ENCODE measurements at regions not wholly inside any gene's neighbourhood (a gene's known extent, or its start where the extent isn't known, plus 50 kb on each side); places are given as distances from the start of the nearest gene placed in this dataset.

DNA sequence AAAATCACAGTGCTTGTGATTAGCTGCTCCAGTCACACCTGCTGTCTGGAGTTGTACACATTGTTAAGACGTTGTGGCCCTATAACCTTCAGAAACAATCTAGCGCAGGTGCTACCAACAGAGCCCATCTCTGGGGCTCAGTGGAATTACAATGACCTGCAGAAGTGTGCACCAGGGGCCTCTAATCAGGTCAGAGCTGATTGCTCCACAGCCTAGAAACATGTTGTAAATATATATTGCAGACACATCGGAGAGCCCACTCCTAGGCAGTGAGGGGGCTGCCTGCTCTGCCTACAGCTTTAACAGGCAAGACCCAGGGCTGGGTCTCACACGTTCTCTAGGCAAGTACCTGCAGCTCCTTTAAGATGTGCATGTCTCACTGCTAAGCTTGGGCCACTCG, 302.0 kb downstream of the SIPA1L2 start:
- Histone ChIP-seq H3K4me2 (ENCODE audit: low read length) (no peak overlapping the region), H3K9ac (ENCODE audit: low read length) (no peak overlapping the region), H3K79me2 (replicated peaks; ENCODE audit: insufficient read depth, low read length) (no peaks in the 10 kb centered on the region), H2AFZ (ENCODE audit: low read depth, low read length) (no peak overlapping the region), H3K9me2 (ENCODE audit: insufficient read depth, low read length) (no peaks in the 10 kb centered on the region), H3K36me3 (ENCODE audit: insufficient read depth, low read length) (no peaks in the 10 kb centered on the region), H3K9me3 (ENCODE audit: low read length) (no peaks in the 10 kb centered on the region), H4K20me1 (ENCODE audit: insufficient read depth) (no peaks in the 10 kb centered on the region), H3K4me3 (ENCODE audit: low read length) (no peak overlapping the region), H3F3A (ENCODE audit: insufficient read depth, low read length, poor library complexity, severe bottlenecking) (no peaks in the 10 kb centered on the region), H3K27ac (ENCODE audit: low read length) (no peak overlapping the region), H3K27me3 (ENCODE audit: insufficient read depth, low read depth, low read length) (no peaks in the 10 kb centered on the region)
- TF ChIP-seq SMC3 (conservative IDR thresholded peaks at IDR 0.05; ENCODE audit: poor library complexity) (no peak), EP300 (conservative IDR thresholded peaks at IDR 0.05; ENCODE audit: poor library complexity, severe bottlenecking) (no peak), MXI1 (conservative IDR thresholded peaks at IDR 0.05; ENCODE audit: poor library complexity, severe bottlenecking) (no peak), POLR2AphosphoS5 (IDR thresholded peaks at IDR 0.05) (no peak), TAF1 (IDR thresholded peaks at IDR 0.05; ENCODE audit: low read depth) (no peak), EZH2 (IDR thresholded peaks at IDR 0.05; ENCODE audit: borderline replicate concordance, insufficient read depth, low read length, poor library complexity, severe bottlenecking) (no peak), RAD21 (conservative IDR thresholded peaks at IDR 0.05) (no peak)
- TF ChIP-seq, protein P1, sequence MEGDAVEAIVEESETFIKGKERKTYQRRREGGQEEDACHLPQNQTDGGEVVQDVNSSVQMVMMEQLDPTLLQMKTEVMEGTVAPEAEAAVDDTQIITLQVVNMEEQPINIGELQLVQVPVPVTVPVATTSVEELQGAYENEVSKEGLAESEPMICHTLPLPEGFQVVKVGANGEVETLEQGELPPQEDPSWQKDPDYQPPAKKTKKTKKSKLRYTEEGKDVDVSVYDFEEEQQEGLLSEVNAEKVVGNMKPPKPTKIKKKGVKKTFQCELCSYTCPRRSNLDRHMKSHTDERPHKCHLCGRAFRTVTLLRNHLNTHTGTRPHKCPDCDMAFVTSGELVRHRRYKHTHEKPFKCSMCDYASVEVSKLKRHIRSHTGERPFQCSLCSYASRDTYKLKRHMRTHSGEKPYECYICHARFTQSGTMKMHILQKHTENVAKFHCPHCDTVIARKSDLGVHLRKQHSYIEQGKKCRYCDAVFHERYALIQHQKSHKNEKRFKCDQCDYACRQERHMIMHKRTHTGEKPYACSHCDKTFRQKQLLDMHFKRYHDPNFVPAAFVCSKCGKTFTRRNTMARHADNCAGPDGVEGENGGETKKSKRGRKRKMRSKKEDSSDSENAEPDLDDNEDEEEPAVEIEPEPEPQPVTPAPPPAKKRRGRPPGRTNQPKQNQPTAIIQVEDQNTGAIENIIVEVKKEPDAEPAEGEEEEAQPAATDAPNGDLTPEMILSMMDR (IDR thresholded peaks at IDR 0.05; ENCODE audit: poor library complexity, severe bottlenecking) = no peak
- TF ChIP-seq, protein P2, sequence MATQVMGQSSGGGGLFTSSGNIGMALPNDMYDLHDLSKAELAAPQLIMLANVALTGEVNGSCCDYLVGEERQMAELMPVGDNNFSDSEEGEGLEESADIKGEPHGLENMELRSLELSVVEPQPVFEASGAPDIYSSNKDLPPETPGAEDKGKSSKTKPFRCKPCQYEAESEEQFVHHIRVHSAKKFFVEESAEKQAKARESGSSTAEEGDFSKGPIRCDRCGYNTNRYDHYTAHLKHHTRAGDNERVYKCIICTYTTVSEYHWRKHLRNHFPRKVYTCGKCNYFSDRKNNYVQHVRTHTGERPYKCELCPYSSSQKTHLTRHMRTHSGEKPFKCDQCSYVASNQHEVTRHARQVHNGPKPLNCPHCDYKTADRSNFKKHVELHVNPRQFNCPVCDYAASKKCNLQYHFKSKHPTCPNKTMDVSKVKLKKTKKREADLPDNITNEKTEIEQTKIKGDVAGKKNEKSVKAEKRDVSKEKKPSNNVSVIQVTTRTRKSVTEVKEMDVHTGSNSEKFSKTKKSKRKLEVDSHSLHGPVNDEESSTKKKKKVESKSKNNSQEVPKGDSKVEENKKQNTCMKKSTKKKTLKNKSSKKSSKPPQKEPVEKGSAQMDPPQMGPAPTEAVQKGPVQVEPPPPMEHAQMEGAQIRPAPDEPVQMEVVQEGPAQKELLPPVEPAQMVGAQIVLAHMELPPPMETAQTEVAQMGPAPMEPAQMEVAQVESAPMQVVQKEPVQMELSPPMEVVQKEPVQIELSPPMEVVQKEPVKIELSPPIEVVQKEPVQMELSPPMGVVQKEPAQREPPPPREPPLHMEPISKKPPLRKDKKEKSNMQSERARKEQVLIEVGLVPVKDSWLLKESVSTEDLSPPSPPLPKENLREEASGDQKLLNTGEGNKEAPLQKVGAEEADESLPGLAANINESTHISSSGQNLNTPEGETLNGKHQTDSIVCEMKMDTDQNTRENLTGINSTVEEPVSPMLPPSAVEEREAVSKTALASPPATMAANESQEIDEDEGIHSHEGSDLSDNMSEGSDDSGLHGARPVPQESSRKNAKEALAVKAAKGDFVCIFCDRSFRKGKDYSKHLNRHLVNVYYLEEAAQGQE (IDR thresholded peaks at IDR 0.05; ENCODE audit: borderline replicate concordance) = no peak

DNA sequence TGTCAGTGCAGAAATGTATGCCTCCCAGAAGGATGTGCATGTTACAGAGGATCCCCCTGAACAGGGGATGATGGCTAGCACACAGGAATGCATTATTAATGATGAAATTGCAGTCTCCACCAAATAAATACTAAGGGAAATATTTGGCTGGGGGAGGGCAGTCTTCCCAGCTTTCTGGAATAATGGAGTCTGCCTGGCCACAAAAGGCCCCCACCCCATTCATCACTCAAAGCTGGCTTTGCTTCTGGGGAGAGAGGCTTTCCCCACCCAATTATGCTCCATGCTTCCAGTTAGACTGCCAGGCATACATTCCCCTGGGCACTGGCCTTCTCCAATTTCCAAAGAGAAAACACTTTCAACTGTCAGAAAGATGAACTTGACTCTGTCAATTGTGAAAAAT, 302.7 kb downstream of the SIPA1L2 start:
- Histone ChIP-seq H3K4me3 (ENCODE audit: low read length) (no peak overlapping the region), H3K9me2 (ENCODE audit: insufficient read depth, low read length) (no peaks in the 10 kb centered on the region)

More for the DNA sequence above, 302.7 kb downstream of the SIPA1L2 start:
- Histone ChIP-seq H3K27ac (ENCODE audit: low read length) (no peak overlapping the region), H3K36me3 (ENCODE audit: insufficient read depth, low read length) (no peaks in the 10 kb centered on the region), H3K4me2 (ENCODE audit: low read length) (no peak overlapping the region), H3K27me3 (ENCODE audit: insufficient read depth, low read depth, low read length) (no peaks in the 10 kb centered on the region), H2AFZ (ENCODE audit: low read depth, low read length) (no peak overlapping the region), H3K79me2 (replicated peaks; ENCODE audit: insufficient read depth, low read length) (no peaks in the 10 kb centered on the region), H4K20me1 (ENCODE audit: insufficient read depth) (no peaks in the 10 kb centered on the region), H3K9me3 (ENCODE audit: low read length) (no peaks in the 10 kb centered on the region), H3K9ac (ENCODE audit: low read length) (no peak overlapping the region), H3F3A (ENCODE audit: insufficient read depth, low read length, poor library complexity, severe bottlenecking) (no peaks in the 10 kb centered on the region)
- TF ChIP-seq, protein P1 (IDR thresholded peaks at IDR 0.05; ENCODE audit: poor library complexity, severe bottlenecking) = no peak
- TF ChIP-seq EP300 (conservative IDR thresholded peaks at IDR 0.05; ENCODE audit: poor library complexity, severe bottlenecking) (no peak), SMC3 (conservative IDR thresholded peaks at IDR 0.05; ENCODE audit: poor library complexity) (no peak), EZH2 (IDR thresholded peaks at IDR 0.05; ENCODE audit: borderline replicate concordance, insufficient read depth, low read length, poor library complexity, severe bottlenecking) (no peak), MXI1 (conservative IDR thresholded peaks at IDR 0.05; ENCODE audit: poor library complexity, severe bottlenecking) (no peak), TAF1 (IDR thresholded peaks at IDR 0.05; ENCODE audit: low read depth) (no peak), POLR2AphosphoS5 (IDR thresholded peaks at IDR 0.05) (no peak), RAD21 (conservative IDR thresholded peaks at IDR 0.05) (no peak)
- TF ChIP-seq, protein P2 (IDR thresholded peaks at IDR 0.05; ENCODE audit: borderline replicate concordance) = no peak
